GM12891 (cell line): ENCODE measurements at regions not wholly inside any gene's neighbourhood (a gene's known extent, or its start where the extent isn't known, plus 50 kb on each side); places are given as distances from the start of the nearest gene placed in this dataset.

Experiments used
- PAX5 ChIP-seq: IDR thresholded peaks from 2 replicates; pipeline ENCODE4 v1.6.1; 2011; ENCODE audit warnings: low read length, moderate library complexity, mild to moderate bottlenecking; ENCODE audit not compliant: insufficient read depth, severe bottlenecking
- POLR2A ChIP-seq: IDR thresholded peaks from 2 replicates; pipeline ENCODE4 v1.6.1; 2011; ENCODE audit warnings: low read depth, low read length, control low read depth
- POLR2AphosphoS5 ChIP-seq: IDR thresholded peaks from 2 replicates; pipeline ENCODE4 v1.6.1; 2011; ENCODE audit warnings: low read depth, low read length, control low read depth
- POU2F2 ChIP-seq: IDR thresholded peaks from 2 replicates; pipeline ENCODE4 v1.6.1; 2011; ENCODE audit warnings: low read depth, mild to moderate bottlenecking, control low read depth, low read length, moderate library complexity
- SPI1 ChIP-seq: IDR thresholded peaks from 2 replicates; pipeline ENCODE4 v1.6.1; 2011; ENCODE audit warnings: low read depth, low read length, control low read depth
- TAF1 ChIP-seq: IDR thresholded peaks from 2 replicates; pipeline ENCODE4 v1.6.1; 2011; ENCODE audit warnings: low read depth, low read length, control low read depth

DNA sequence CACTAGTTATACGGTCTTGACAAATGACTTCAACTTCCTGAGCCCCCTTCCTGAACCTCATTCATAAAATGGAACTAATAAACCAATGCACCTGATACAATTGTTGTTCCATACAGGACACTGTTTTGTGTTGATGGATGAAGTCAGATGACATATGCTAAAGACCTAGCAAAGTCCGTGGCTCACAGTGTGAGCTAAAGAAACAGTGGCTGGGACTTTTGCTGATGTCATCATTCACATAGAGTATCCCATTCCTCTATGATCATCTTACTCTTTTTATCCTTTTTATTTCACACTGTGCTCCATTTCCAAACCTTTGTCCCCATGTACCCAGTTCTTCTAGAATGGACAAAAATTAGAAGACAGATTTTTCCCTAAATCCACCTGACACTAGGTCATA, 83.7 kb upstream of the KAZN start:
- TF ChIP-seq POLR2AphosphoS5 (no peak), TAF1 (no peak), POLR2A (no peak), SPI1 (no peak), PAX5 (no peak), POU2F2 (no peak)
